Neutrophil (primary cell): ENCODE measurements at regions not wholly inside any gene's neighbourhood (a gene's known extent, or its start where the extent isn't known, plus 50 kb on each side); places are given as distances from the start of the nearest gene placed in this dataset.

Source experiments
- H3K27ac ChIP-seq: fragments of 200-600 bp; sonication (generic); 2 replicates; pipeline ENCODE4 v1.5.1; 2016; ENCODE audit warnings: mild to moderate bottlenecking, moderate library complexity
- H3K27me3 ChIP-seq: fragments of 200-600 bp; sonication (generic); 2 replicates; pipeline ENCODE4 v1.6.0; 2016; ENCODE audit warnings: mild to moderate bottlenecking
- H3K36me3 ChIP-seq: fragments of 200-600 bp; sonication (generic); 2 replicates; pipeline ENCODE4 v1.5.1; 2017
- H3K4me1 ChIP-seq, 2 experiments: fragments of 200-600 bp in 1 of 2; sonication (generic) in 1 of 2; 1 replicate in 1 of 2; 2 replicates in 1 of 2; pipeline versions ENCODE4 v1.5.1 to v1.6.1; 2013 to 2016; ENCODE audit warnings: low read depth in 1 of 2, low read length in 1 of 2, mild to moderate bottlenecking in 1 of 2, moderate library complexity in 1 of 2; ENCODE audit not compliant: control insufficient read depth in 1 of 2, insufficient read depth in 1 of 2
- H3K4me3 ChIP-seq, 2 experiments: fragments of 200-600 bp in 1 of 2; sonication (generic) in 1 of 2; 1 replicate in 1 of 2; 2 replicates in 1 of 2; pipeline ENCODE4 v1.5.1; 2013 to 2016; ENCODE audit warnings: low read depth in 1 of 2, low read length in 1 of 2, mild to moderate bottlenecking in 1 of 2, moderate library complexity in 1 of 2
- H3K9me3 ChIP-seq: fragments of 200-600 bp; sonication (generic); 2 replicates; pipeline ENCODE4 v1.5.1; 2016
- CTCF ChIP-seq: fragments of 200-600 bp; sonication (generic); IDR thresholded peaks from 2 replicates; pipeline ENCODE4 v1.5.1; 2016; ENCODE audit warnings: antibody characterized with exemption

DNA sequence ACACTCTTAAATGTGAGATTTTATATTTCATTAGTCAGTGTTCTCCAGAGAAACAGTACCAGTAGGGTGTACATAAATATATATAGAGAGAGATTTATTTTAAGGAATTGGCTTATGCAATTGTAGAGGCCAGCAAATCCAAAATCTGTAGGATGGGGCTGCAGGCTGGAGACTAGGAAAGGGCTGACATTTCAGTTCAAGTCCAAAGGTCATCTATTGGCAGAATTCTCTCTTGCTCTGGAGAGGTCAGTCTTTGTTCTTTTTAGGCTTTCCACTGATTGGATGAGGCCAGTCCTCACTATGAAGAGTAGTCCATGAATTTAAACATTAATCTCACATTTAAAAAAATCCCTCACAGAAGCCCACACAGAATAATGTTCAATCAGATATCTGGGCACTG lies 170.8 kb upstream of the NCKAP5 start:
- Histone ChIP-seq H3K27me3 (no peaks in the 10 kb centered on the region), H3K9me3 (no peaks in the 10 kb centered on the region), H3K4me3 (no peak overlapping the region), H3K27ac (no peak overlapping the region), H3K4me1 (no peaks in the 10 kb centered on the region), H3K36me3 (no peaks in the 10 kb centered on the region)
- no peak for TF ChIP-seq CTCF

DNA sequence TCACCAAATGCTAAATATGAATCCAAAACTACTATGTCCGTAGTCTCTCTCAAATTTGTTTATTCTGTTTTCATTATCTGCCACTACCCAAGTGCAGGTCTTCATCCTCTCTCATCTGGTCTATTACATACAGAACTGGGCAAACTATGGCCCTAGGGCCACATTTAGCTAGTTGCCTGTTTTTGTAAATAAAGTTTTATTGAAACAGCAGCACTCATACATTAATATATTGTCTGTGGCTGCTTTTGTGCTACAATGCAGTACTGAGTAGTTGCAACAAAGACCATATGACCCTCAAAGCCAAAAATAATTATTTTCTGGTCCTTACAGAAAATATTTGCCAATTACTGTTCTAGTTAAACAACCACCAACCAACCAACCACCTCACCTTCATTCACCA lies 172.2 kb upstream of the NCKAP5 start:
- Histone ChIP-seq H3K36me3 (no peaks in the 10 kb centered on the region), H3K9me3 (no peaks in the 10 kb centered on the region), H3K27ac (no peak overlapping the region), H3K27me3 (no peaks in the 10 kb centered on the region), H3K4me1 (no peaks in the 10 kb centered on the region), H3K4me3 (no peak overlapping the region)
- TF ChIP-seq CTCF: no peak

DNA sequence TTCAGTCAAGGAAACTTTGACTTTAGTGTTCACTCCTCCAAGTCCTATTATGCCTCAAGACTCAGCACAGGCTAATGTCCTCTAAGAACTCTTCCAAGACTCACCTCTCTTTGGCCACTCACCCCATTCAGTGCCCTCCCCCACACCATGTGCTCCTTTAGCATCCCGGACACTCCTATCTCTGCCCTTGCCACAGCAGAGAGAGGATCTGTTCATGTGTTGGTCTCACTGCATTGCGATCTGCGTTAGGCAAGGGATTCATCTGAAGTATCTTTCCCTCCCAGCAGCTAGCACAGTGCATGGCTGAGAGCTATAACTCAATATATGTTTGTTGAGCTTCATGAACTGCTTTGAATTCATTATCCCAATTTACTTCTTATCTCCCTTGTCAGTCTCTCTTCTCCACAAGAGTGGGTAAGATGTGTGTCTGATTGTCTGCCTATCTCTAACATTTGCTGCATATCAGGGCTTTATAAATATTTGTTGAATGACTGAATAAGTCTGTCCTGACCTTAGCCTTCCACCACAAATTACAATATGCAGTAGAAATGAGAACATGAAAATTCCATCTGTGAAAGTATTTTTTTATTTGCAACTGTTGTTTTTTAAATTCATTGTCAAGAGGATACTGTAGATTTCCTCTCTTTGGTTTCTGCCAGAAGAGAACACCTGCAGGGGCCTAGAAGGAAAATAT lies 179.9 kb upstream of the NCKAP5 start:
- H3K36me3 ChIP-seq: no peaks in the 10 kb centered on the region
- H3K27ac ChIP-seq: no peak overlapping the region
- H3K9me3 ChIP-seq: no peaks in the 10 kb centered on the region
- H3K4me1 ChIP-seq: no peaks in the 10 kb centered on the region
- no peak overlapping the region for H3K4me3 ChIP-seq
- no peaks in the 10 kb centered on the region for H3K27me3 ChIP-seq
- TF ChIP-seq CTCF: no peak

DNA sequence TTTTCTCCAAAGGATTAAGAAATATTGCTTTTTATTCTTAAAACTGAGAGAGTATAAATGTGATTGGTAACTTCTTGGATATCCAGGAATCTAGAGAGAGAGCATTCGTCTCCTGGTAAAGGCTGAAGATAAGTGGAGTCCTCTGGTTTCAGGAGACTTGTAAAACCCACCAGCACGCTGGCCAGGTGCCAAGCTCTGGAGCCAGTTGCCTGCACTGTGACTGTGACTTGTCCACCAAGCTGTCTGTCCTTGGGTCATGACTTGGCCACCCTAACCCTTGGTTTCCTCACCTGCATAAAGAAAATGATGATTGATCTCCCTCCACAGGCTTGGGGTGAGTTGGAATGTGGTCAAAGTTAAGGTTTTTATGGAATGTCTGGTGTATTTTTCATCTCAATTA lies 185.4 kb upstream of the NCKAP5 start:
- TF ChIP-seq CTCF: no peak
- no peaks in the 10 kb centered on the region for H3K36me3 ChIP-seq
- no peaks in the 10 kb centered on the region for H3K9me3 ChIP-seq
- H3K27ac ChIP-seq: no peak overlapping the region
- no peaks in the 10 kb centered on the region for H3K27me3 ChIP-seq
- no peaks in the 10 kb centered on the region for H3K4me1 ChIP-seq
- H3K4me3 ChIP-seq: no peak overlapping the region

DNA sequence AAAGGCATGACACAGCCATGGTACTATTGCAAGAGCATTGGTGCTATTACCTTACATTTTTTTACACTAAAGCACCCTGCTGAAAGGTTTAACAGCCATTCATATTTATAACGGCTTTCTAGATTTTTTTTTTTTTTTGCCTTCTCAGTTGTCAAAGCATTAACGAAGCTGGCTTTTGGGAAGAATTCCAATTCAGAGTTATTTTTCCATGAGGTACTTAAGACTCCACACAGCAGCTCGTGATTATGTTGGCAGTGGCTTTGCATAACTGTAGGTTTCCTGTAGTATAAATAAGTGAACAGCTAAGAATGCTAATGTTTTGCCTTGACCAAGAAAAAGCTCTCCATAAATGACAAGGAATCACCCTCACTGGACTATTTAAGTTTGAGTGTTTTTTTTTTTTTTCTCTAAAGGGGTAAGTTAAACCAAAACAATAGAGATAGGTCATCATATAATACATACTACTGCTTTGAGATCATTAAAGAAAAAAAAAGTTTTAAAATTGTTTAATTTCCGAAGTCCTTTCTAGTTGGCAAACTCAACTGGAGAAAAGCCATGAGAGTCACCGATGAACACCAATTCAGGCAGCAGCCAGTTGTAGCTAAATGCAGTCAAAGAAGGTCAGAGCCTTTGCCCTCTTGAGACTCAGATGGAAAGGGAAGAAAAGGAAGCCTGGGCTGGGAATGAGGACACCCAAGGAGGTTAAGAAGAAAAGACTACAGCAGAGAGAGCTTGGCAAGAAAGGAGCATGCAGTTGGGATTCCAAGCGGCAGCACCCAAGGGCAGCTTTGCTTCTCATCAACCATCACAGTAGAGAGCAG lies 187.4 kb upstream of the NCKAP5 start:
- no peaks in the 10 kb centered on the region for H3K4me1 ChIP-seq
- no peaks in the 10 kb centered on the region for H3K9me3 ChIP-seq
- no peaks in the 10 kb centered on the region for H3K27me3 ChIP-seq
- TF ChIP-seq CTCF: no peak
- no peak overlapping the region for H3K4me3 ChIP-seq
- no peaks in the 10 kb centered on the region for H3K36me3 ChIP-seq
- no peak overlapping the region for H3K27ac ChIP-seq
